B cell (primary cell): ENCODE measurements at regions not wholly inside any gene's neighbourhood (a gene's known extent, or its start where the extent isn't known, plus 50 kb on each side); places are given as distances from the start of the nearest gene placed in this dataset.

Experiments used
- ATAC-seq: fragments of 200-7000 bp; cut with Tn5 transposase; one replicate; pipeline ENCODE4 v1.10.0; 2021; ENCODE audit warnings: low read depth, mild to moderate bottlenecking, moderate number of reproducible peaks, moderate library complexity
- CTCF ChIA-PET: fragments of 350-600 bp; sonication (Branson Sonifier 250); formaldehyde crosslinking; loops from one replicate; lab custom pipeline; 2021; ENCODE audit warnings: antibody characterized with exemption, inconsistent platforms; lab: Charles Lee
- POLR2A ChIA-PET: fragments of 350-600 bp; sonication (Branson Sonifier 250); formaldehyde crosslinking; loops from one replicate; lab custom pipeline; 2021; ENCODE audit warnings: antibody characterized with exemption; lab: Charles Lee
- DNase-seq: peaks from one replicate; pipeline ENCODE4 v3.0.0; 2013
- H2AFZ ChIP-seq: 2 replicates; pipeline ENCODE4 v1.6.1; 2012; ENCODE audit warnings: mild to moderate bottlenecking, low read depth, low read length; ENCODE audit not compliant: insufficient read depth, poor library complexity, severe bottlenecking
- H3K27ac ChIP-seq, 2 donors: 1 replicate in 1 of 2; 2 replicates in 1 of 2; pipeline ENCODE4 v1.5.1; 2012 to 2013; ENCODE audit warnings: low read length in 2 of 2, mild to moderate bottlenecking in 2 of 2, moderate library complexity in 1 of 2
- H3K27me3 ChIP-seq, 4 experiments: fragments of 200-600 bp in 1 of 4; sonication (generic) in 1 of 4; replicated peaks in 1 of 4; 1 replicate in 2 of 4; 2 replicates in 2 of 4; pipeline versions ENCODE4 v1.6.1 to v1.7.0; 2013 to 2016; ENCODE audit warnings: low read length in 3 of 4, mild to moderate bottlenecking in 2 of 4, mixed read lengths in 1 of 4, moderate library complexity in 1 of 4; ENCODE audit not compliant: insufficient read depth in 4 of 4, control insufficient read depth in 3 of 4; ENCODE audit errors: control extremely low read depth in 1 of 4
- H3K36me3 ChIP-seq, 2 experiments: replicated peaks in 1 of 2; 1 replicate in 1 of 2; 2 replicates in 1 of 2; pipeline versions ENCODE4 v1.6.1 to v1.7.1; 2013; ENCODE audit warnings: low read length in 1 of 2; ENCODE audit not compliant: insufficient read depth in 2 of 2, control insufficient read depth in 1 of 2; ENCODE audit errors: control extremely low read depth in 1 of 2, extremely low read depth in 1 of 2
- H3K4me1 ChIP-seq, 2 donors: fragments of 200-600 bp in 1 of 2; sonication (generic) in 1 of 2; 1 replicate in 1 of 2; 2 replicates in 1 of 2; pipeline versions ENCODE4 v1.5.1 to v1.6.1; 2013 to 2017; ENCODE audit warnings: low read length in 2 of 2; ENCODE audit not compliant: control insufficient read depth in 2 of 2, insufficient read depth in 2 of 2
- H3K4me2 ChIP-seq: replicated peaks from 2 replicates; pipeline ENCODE3; 2012; ENCODE audit warnings: mild to moderate bottlenecking, low read depth, low read length; ENCODE audit not compliant: poor library complexity, severe bottlenecking
- H3K4me3 ChIP-seq, 5 experiments: fragments of 200-600 bp in 1 of 5; sonication (generic) in 1 of 5; 1 replicate in 3 of 5; 2 replicates in 2 of 5; pipeline versions ENCODE4 v1.5.1 to v1.7.0; 2011 to 2016; ENCODE audit warnings: low read length in 4 of 5, mild to moderate bottlenecking in 4 of 5, low read depth in 2 of 5, control low read depth in 1 of 5, moderate library complexity in 1 of 5; ENCODE audit not compliant: insufficient read depth in 1 of 5; ENCODE audit errors: control extremely low read depth in 1 of 5, extremely low read depth in 1 of 5
- H3K79me2 ChIP-seq: fragments of 200-600 bp; sonication (generic); one replicate; pipeline ENCODE4 v1.6.0; 2016; ENCODE audit warnings: low read length; ENCODE audit not compliant: control insufficient read depth, insufficient read depth
- H3K9ac ChIP-seq: fragments of 200-600 bp; sonication (generic); 2 replicates; pipeline ENCODE4 v1.6.1; 2017; ENCODE audit warnings: mild to moderate bottlenecking, low read length, moderate library complexity
- H3K9me3 ChIP-seq, 3 donors: one replicate each; pipeline versions ENCODE4 v1.6.1 to v1.7.1; 2013; ENCODE audit warnings: low read length in 2 of 3; ENCODE audit not compliant: control insufficient read depth in 2 of 3, insufficient read depth in 1 of 3; ENCODE audit errors: control extremely low read depth in 1 of 3
- H4K20me1 ChIP-seq: 2 replicates; pipeline ENCODE4 v1.6.0; 2012; ENCODE audit warnings: mild to moderate bottlenecking, low read length; ENCODE audit not compliant: insufficient read depth, control insufficient read depth, poor library complexity, severe bottlenecking
- H3K27ac Mint-ChIP-seq: one replicate; pipeline ENCODE4 v1.8.0; 2021; ENCODE audit warnings: mixed read lengths
- H3K27me3 Mint-ChIP-seq: one replicate; pipeline ENCODE4 v1.8.0; 2021; ENCODE audit warnings: mixed read lengths
- H3K4me1 Mint-ChIP-seq: one replicate; pipeline ENCODE4 v1.8.0; 2021; ENCODE audit warnings: mixed read lengths
- H3K4me3 Mint-ChIP-seq: one replicate; pipeline ENCODE4 v1.8.0; 2021; ENCODE audit warnings: mixed read lengths
- H3K9me3 Mint-ChIP-seq: one replicate; pipeline ENCODE4 v1.8.0; 2022; ENCODE audit warnings: mixed read lengths; ENCODE audit not compliant: insufficient read depth
- EZH2 ChIP-seq: IDR thresholded peaks from 2 replicates; pipeline ENCODE4 v1.6.1; 2012; ENCODE audit warnings: borderline replicate concordance, low read depth, mild to moderate bottlenecking, moderate library complexity, low read length; ENCODE audit not compliant: insufficient read depth, poor library complexity, severe bottlenecking
- WGBS: methylation state at CpG from one replicate; pipeline ENCODE4 v1.1.5; 2013; ENCODE audit warnings: missing lambda C conversion rate; ENCODE audit not compliant: insufficient coverage; 5-methylcytosine and 5-hydroxymethylcytosine counted together
- intact Hi-C: fragments of 100-400 bp; cut with micrococcal nuclease; formaldehyde crosslinking; loops from one replicate; pipeline ENCODE4 v1.10.0; 2022
- TF ChIP-seq, protein P1 (sequence below): fragments of 200-600 bp; IDR thresholded peaks from one replicate; pipeline ENCODE4 v1.8.0; 2022; ENCODE audit warnings: antibody characterized with exemption, mild to moderate bottlenecking

DNA sequence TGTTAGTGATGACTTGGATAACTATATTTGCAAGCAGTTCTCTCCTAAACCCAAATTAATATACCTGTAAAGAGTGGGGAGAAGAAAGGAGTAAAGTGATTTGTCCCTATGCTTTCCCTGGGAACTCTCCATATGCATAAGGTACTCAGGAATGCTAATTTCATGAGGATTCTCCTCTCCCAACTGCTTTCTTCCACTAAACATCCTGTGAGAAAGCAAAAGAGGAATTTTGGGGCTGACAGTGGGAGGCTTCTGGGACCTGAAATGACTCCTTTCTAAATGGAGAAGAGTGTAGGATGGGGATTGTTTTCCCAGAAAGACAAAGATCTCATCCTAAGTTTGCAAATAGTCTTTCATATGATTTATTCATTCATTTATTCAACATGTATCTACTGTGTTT, 250.5 kb downstream of the TDRD3 start:
- no peaks in the 10 kb centered on the region for H3K4me1 Mint-ChIP-seq
- Histone ChIP-seq H3K4me3 (no peak overlapping the region), H4K20me1 (no peaks in the 10 kb centered on the region), H3K36me3 (no peaks in the 10 kb centered on the region), H3K27ac (no peak overlapping the region), H3K9me3 (no peaks in the 10 kb centered on the region), H3K27me3 (no peaks in the 10 kb centered on the region), H3K4me2 (no peak overlapping the region), H3K4me1 (no peaks in the 10 kb centered on the region), H2AFZ (no peak overlapping the region), H3K9ac (no peak overlapping the region), H3K79me2 (no peaks in the 10 kb centered on the region)
- no peak for TF ChIP-seq EZH2
- TF ChIP-seq, protein P1, sequence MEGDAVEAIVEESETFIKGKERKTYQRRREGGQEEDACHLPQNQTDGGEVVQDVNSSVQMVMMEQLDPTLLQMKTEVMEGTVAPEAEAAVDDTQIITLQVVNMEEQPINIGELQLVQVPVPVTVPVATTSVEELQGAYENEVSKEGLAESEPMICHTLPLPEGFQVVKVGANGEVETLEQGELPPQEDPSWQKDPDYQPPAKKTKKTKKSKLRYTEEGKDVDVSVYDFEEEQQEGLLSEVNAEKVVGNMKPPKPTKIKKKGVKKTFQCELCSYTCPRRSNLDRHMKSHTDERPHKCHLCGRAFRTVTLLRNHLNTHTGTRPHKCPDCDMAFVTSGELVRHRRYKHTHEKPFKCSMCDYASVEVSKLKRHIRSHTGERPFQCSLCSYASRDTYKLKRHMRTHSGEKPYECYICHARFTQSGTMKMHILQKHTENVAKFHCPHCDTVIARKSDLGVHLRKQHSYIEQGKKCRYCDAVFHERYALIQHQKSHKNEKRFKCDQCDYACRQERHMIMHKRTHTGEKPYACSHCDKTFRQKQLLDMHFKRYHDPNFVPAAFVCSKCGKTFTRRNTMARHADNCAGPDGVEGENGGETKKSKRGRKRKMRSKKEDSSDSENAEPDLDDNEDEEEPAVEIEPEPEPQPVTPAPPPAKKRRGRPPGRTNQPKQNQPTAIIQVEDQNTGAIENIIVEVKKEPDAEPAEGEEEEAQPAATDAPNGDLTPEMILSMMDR: no peak
- no peak overlapping the region for H3K27ac Mint-ChIP-seq
- ChIA-PET CTCF (no interaction called here), POLR2A (no interaction called here)
- peaks cover 2% of the 10 kb centered on the region for H3K9me3 Mint-ChIP-seq
- DNase-seq (no peak), ATAC-seq (no peak)
- intact Hi-C loops: no loop called here
- H3K4me3 Mint-ChIP-seq: no peak overlapping the region
- H3K27me3 Mint-ChIP-seq: peaks cover 1% of the 10 kb centered on the region

DNA sequence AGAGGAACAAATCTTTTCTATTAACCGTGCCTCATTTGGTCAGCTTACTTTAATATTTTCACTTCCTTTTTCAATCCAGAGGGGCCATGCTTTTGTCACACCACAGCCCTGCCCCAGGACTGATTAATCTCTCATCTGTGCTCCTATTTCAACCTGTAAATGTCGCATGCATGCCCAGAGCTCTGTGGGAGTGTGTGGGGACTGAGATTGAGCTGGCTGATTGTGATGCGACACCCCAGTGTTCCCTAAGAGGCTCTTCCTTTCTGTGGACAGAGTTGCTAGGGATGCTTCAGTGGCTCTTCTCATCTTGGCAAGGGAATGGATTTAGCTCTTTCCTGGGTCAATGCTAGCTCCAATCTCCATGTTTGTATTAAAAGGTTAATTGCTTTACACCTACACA, 249.6 kb downstream of the TDRD3 start:
- CTCF ChIA-PET: no interaction called here
- Histone ChIP-seq H3K9me3 (no peaks in the 10 kb centered on the region), H3K4me1 (no peaks in the 10 kb centered on the region), H3K27ac (no peak overlapping the region), H3K79me2 (no peaks in the 10 kb centered on the region), H3K36me3 (no peaks in the 10 kb centered on the region), H3K4me2 (no peak overlapping the region), H4K20me1 (no peaks in the 10 kb centered on the region), H3K4me3 (no peak overlapping the region), H2AFZ (no peak overlapping the region), H3K27me3 (no peaks in the 10 kb centered on the region), H3K9ac (no peak overlapping the region)
- intact Hi-C loops: no loop called here
- no peak overlapping the region for H3K27ac Mint-ChIP-seq
- no peaks in the 10 kb centered on the region for H3K4me1 Mint-ChIP-seq
- WGBS: 75% methylated on average over 2 of the region's 3 CpGs
- ATAC-seq: no peak
- peaks cover 2% of the 10 kb centered on the region for H3K9me3 Mint-ChIP-seq
- TF ChIP-seq EZH2: no peak
- TF ChIP-seq, protein P1: no peak
- POLR2A ChIA-PET: no interaction called here
- no peak for DNase-seq
- peaks cover 3% of the 10 kb centered on the region for H3K27me3 Mint-ChIP-seq
- no peak overlapping the region for H3K4me3 Mint-ChIP-seq
